Gastrocnemius medialis (tissue), 4 donors: ENCODE measurements at regions not wholly inside any gene's neighbourhood (a gene's known extent, or its start where the extent isn't known, plus 50 kb on each side); places are given as distances from the start of the nearest gene placed in this dataset.

Source experiments
- ATAC-seq, 2 donors: fragments of 150-250 bp; one replicate each; pipeline ENCODE4 v1.9.1; 2016
- DNase-seq, 2 donors: peaks; one replicate each; pipeline ENCODE4 v3.0.0-alpha.2; 2019
- H3K27ac ChIP-seq, 4 donors: fragments of 200-600 bp; sonication (generic); 1 replicate in 1 of 4; 2 replicates in 3 of 4; pipeline ENCODE4 v1.5.1; 2016 to 2018; ENCODE audit warnings: mild to moderate bottlenecking in 2 of 4, moderate library complexity in 1 of 4
- H3K27me3 ChIP-seq, 3 donors: fragments of 200-600 bp; sonication (generic) in 2 of 3; 1 replicate in 1 of 3; 2 replicates in 2 of 3; pipeline versions ENCODE4 v1.5.1 to v1.6.0; 2016 to 2019; ENCODE audit warnings: mild to moderate bottlenecking in 1 of 3, moderate library complexity in 1 of 3
- H3K36me3 ChIP-seq, 2 donors: fragments of 200-600 bp; sonication (generic) in 1 of 2; one replicate each; pipeline ENCODE4 v1.5.1; 2017 to 2018
- H3K4me1 ChIP-seq, 2 donors: fragments of 200-600 bp; sonication (generic) in 1 of 2; one replicate each; pipeline ENCODE4 v1.5.1; 2016 to 2017; ENCODE audit warnings: mild to moderate bottlenecking in 2 of 2
- H3K4me3 ChIP-seq, 4 donors: fragments of 200-600 bp; sonication (generic) in 3 of 4; 1 replicate in 1 of 4; 2 replicates in 3 of 4; pipeline ENCODE4 v1.5.1; 2016 to 2019; ENCODE audit warnings: mild to moderate bottlenecking in 2 of 4
- H3K9me3 ChIP-seq, 3 donors: fragments of 200-600 bp; sonication (generic) in 2 of 3; 1 replicate in 1 of 3; 2 replicates in 2 of 3; pipeline ENCODE4 v1.5.1; 2016 to 2019
- CTCF ChIP-seq, 5 experiments: fragments of 450-650 bp in 3 of 5; fragments of 200-600 bp in 2 of 5; sonication (generic) in 2 of 5; IDR thresholded peaks in 4 of 5; conservative IDR thresholded peaks in 1 of 5; 1 replicate in 4 of 5; 2 replicates in 1 of 5; pipeline ENCODE4 v1.5.1; 2016 to 2019; ENCODE audit warnings: antibody characterized with exemption in 5 of 5, mild to moderate bottlenecking in 3 of 5, moderate library complexity in 3 of 5
- POLR2A ChIP-seq, 2 donors: fragments of 450-650 bp; IDR thresholded peaks; one replicate each; pipeline ENCODE4 v1.6.1; 2017; ENCODE audit warnings: antibody characterized with exemption in 2 of 2, mild to moderate bottlenecking in 2 of 2, moderate library complexity in 2 of 2
- in situ Hi-C, 4 donors: fragments of 200-750 bp; cut with MboI; loops; one replicate each; pipeline versions ENCODE4 v1.15.0 to v1.8.0; 2017; ENCODE audit warnings: low sequenced_read_pairs in 4 of 4
- intact Hi-C: fragments of 100-400 bp; cut with DNase I; formaldehyde crosslinking; loops from one replicate; pipeline ENCODE4 v1.15.1; 2023; ENCODE audit warnings: low total_unique reads

GRCh38 chr1:214123061-214123784, 135.4 kb downstream of the PROX1 start:
- TF ChIP-seq POLR2A (IDR thresholded peaks at IDR 0.05) = no peak
- peak; percentile 46 to 69 (median 59) for TF ChIP-seq CTCF (IDR thresholded peaks at IDR 0.05 in 4 of 5, conservative IDR thresholded peaks at IDR 0.05 in 1 of 5)
- ATAC-seq (peak; percentile 79 to 89), DNase-seq (peak in 1 of 2 donors; percentile 17)
- Histone ChIP-seq H3K27me3 (no peaks in the 10 kb centered on the region), H3K9me3 (no peaks in the 10 kb centered on the region), H3K27ac (no peak overlapping the region), H3K36me3 (no peaks in the 10 kb centered on the region), H3K4me3 (peak overlapping the region in 1 of 4 donors; percentile 27), H3K4me1 (no peaks in the 10 kb centered on the region)
- in situ Hi-C loops = loop anchor here in 2 of 4 donors (5.0 to 10.0 kb wide), 2 partner anchors 748 to 751 kb away; no protein-coding TSS in a partner anchor
- intact Hi-C loops = loop anchor here (1.0 to 10.0 kb wide), 4 partner anchors 136 to 878 kb away; partner anchors contain the start of gene PROX1

- no peak overlapping the region for H3K27ac ChIP-seq
- H3K36me3 ChIP-seq = no peaks in the 10 kb centered on the region
- H3K4me1 ChIP-seq = no peaks in the 10 kb centered on the region
- H3K27me3 ChIP-seq = no peaks in the 10 kb centered on the region
- no peak for ATAC-seq
- H3K4me3 ChIP-seq = no peak overlapping the region
- TF ChIP-seq POLR2A (IDR thresholded peaks at IDR 0.05) (no peak), CTCF (IDR thresholded peaks at IDR 0.05 in 4 of 5, conservative IDR thresholded peaks at IDR 0.05 in 1 of 5) (no peak)
- H3K9me3 ChIP-seq = no peaks in the 10 kb centered on the region
- intact Hi-C loops = loop anchor here (5.0 to 10.0 kb wide), 2 partner anchors 137 to 880 kb away; partner anchors contain the start of gene PROX1
- in situ Hi-C loops = loop anchor here in 2 of 4 donors (5.0 to 10.0 kb wide), 2 partner anchors 750 to 752 kb away; no protein-coding TSS in a partner anchor
- DNase-seq = no peak
These were observed 136.6 kb downstream of the PROX1 start for GRCh38 chr1:214124281-214124805.

- Histone ChIP-seq H3K36me3 (no peaks in the 10 kb centered on the region), H3K4me1 (no peaks in the 10 kb centered on the region), H3K27me3 (no peaks in the 10 kb centered on the region), H3K27ac (no peak overlapping the region), H3K4me3 (no peak overlapping the region), H3K9me3 (no peaks in the 10 kb centered on the region)
- ATAC-seq (no peak), DNase-seq (no peak)
- intact Hi-C loops (loop anchor here (5.0 to 10.0 kb wide), 2 partner anchors 138 to 880 kb away; partner anchors contain the start of gene PROX1), in situ Hi-C loops (loop anchor here (5.0 to 25.0 kb wide), 4 partner anchors 750 to 888 kb away; no protein-coding TSS in a partner anchor)
- no peak for TF ChIP-seq CTCF (IDR thresholded peaks at IDR 0.05 in 4 of 5, conservative IDR thresholded peaks at IDR 0.05 in 1 of 5)
- TF ChIP-seq POLR2A (IDR thresholded peaks at IDR 0.05) = no peak
These were observed 137.1 kb downstream of the PROX1 start for GRCh38 chr1:214124915-214125314.

- in situ Hi-C loops = loop anchor here (10.0 to 25.0 kb wide), 3 partner anchors 751 to 889 kb away; no protein-coding TSS in a partner anchor
- Histone ChIP-seq H3K4me1 (no peaks in the 10 kb centered on the region), H3K9me3 (no peaks in the 10 kb centered on the region), H3K4me3 (no peak overlapping the region), H3K27ac (no peak overlapping the region), H3K27me3 (no peaks in the 10 kb centered on the region), H3K36me3 (no peaks in the 10 kb centered on the region)
- intact Hi-C loops = loop anchor here (10.0 kb wide), 1 partner anchor 881 kb away; no protein-coding TSS in a partner anchor
- ATAC-seq = no peak
- DNase-seq = no peak
- TF ChIP-seq POLR2A (IDR thresholded peaks at IDR 0.05) (no peak), CTCF (IDR thresholded peaks at IDR 0.05 in 4 of 5, conservative IDR thresholded peaks at IDR 0.05 in 1 of 5) (no peak)
These were observed 138.0 kb downstream of the PROX1 start for GRCh38 chr1:214125819-214126218.
